ENCODE measurements at regions not wholly inside any gene's neighbourhood (a gene's known extent, or its start where the extent isn't known, plus 50 kb on each side); places are given as distances from the start of the nearest gene placed in this dataset.

GRCh38 chr17:5794881-5795506, 210.7 kb upstream of the NLRP1 start:
- Histone ChIP-seq H3K4me1 (no peaks in the 10 kb centered on the region), H3K4me3 (no peak overlapping the region), H3K9me3 (peaks cover 0 to 15% (median 0%) of the 10 kb centered on the region in 4 donors), H3K27me3 (no peaks in the 10 kb centered on the region), H3K36me3 (no peaks in the 10 kb centered on the region), H3K27ac (no peak overlapping the region)
- WGBS, 2 donors = 76 to 87% methylated on average over 6 of the region's 6 CpGs
- no peak for DNase-seq (ENCODE audit: low spot score in 2 of 2)
- TF ChIP-seq EP300 (IDR thresholded peaks at IDR 0.05) (no peak), POLR2A (IDR thresholded peaks at IDR 0.05) (no peak), CTCF (IDR thresholded peaks at IDR 0.05) (no peak)

DNA sequence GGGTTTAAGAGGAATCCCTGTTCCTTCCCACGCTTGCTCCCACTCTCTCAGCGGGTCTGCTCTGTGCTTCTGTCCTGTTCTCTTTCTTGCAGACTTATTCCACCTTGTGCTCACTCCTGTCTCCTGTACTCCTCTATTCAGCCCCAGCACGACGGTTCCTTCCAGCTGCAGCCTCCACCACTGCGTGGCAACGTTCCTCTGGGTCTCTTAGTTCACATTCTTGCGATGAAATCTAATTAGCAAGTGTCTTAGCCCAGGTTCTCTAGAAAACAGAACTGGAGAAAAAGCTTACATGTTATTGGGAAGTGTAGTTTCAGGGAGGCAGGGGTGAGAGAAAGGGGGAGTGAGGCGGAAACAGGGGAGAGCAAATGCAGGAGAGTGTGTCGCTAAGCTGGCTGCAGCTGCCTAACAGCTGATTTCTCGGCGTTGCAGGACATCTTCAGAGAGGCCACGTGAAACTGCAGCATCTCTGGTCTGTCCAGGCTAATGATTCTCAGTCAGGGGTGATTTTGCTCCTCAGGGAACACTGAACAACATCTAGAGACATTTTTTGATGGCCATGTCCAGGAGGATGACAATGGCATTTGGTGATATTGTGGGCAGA, 213.2 kb upstream of the NLRP1 start:
- DNase-seq (ENCODE audit: low spot score in 2 of 2) = no peak
- WGBS, 2 donors = 37 to 41% methylated on average over 12 of the region's 12 CpGs
- Histone ChIP-seq H3K27ac (no peak overlapping the region), H3K27me3 (no peaks in the 10 kb centered on the region), H3K36me3 (no peaks in the 10 kb centered on the region), H3K4me3 (no peak overlapping the region), H3K4me1 (no peaks in the 10 kb centered on the region), H3K9me3 (peaks cover 0 to 15% (median 0%) of the 10 kb centered on the region in 4 donors)
- TF ChIP-seq POLR2A (IDR thresholded peaks at IDR 0.05) (no peak), EP300 (IDR thresholded peaks at IDR 0.05) (no peak)

- Histone ChIP-seq H3K36me3 (no peaks in the 10 kb centered on the region), H3K4me3 (no peak overlapping the region), H3K4me1 (no peaks in the 10 kb centered on the region), H3K27ac (no peak overlapping the region), H3K9me3 (peaks cover 0 to 9% (median 0%) of the 10 kb centered on the region in 4 donors), H3K27me3 (no peaks in the 10 kb centered on the region)
- 53 to 68% methylated on average over 4 of the region's 4 CpGs for WGBS, 2 donors
- no peak for TF ChIP-seq POLR2A (IDR thresholded peaks at IDR 0.05)
- no peak for TF ChIP-seq CTCF (IDR thresholded peaks at IDR 0.05)
- TF ChIP-seq EP300 (IDR thresholded peaks at IDR 0.05) = no peak
- DNase-seq (ENCODE audit: low spot score in 2 of 2) = no peak
Observed at GRCh38 chr17:5798094-5798493, 213.8 kb upstream of the NLRP1 start.

GRCh38 chr17:5800131-5800530, 215.8 kb upstream of the NLRP1 start:
- peaks cover 0 to 8% (median 0%) of the 10 kb centered on the region in 4 donors for H3K9me3 ChIP-seq
- no peaks in the 10 kb centered on the region for H3K4me1 ChIP-seq
- DNase-seq (ENCODE audit: low spot score in 2 of 2) = no peak
- no peaks in the 10 kb centered on the region for H3K27me3 ChIP-seq
- WGBS, 2 donors = 62 to 71% methylated on average over 9 of the region's 9 CpGs
- H3K36me3 ChIP-seq = no peaks in the 10 kb centered on the region
- no peak for TF ChIP-seq POLR2A (IDR thresholded peaks at IDR 0.05)
- TF ChIP-seq CTCF (IDR thresholded peaks at IDR 0.05) = no peak
- TF ChIP-seq EP300 (IDR thresholded peaks at IDR 0.05) = no peak
- no peak overlapping the region for H3K27ac ChIP-seq
- H3K4me3 ChIP-seq = no peak overlapping the region

DNA sequence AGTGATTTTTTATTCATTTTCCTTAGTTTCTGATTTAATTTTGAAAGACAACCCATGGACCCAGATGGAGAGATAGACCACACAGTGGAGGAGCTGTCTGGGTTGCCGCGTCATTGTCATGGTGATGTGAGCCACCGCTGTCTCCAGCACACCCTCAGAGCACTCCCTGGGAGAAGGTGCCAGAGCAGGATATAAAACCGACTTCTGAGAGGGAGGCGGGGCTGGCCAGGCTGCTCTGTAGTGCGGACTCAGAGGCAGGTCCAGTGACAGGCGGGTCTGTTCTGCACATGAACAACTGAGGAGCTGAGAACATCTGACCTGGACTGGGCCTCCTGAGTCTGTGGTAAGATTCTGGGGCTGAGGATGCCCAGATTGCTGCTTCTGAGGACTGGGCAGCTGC, 216.3 kb upstream of the NLRP1 start:
- WGBS, 2 donors = 19 to 56% methylated on average over 7 of the region's 7 CpGs
- Histone ChIP-seq H3K36me3 (no peaks in the 10 kb centered on the region), H3K4me3 (no peak overlapping the region), H3K27me3 (no peaks in the 10 kb centered on the region), H3K27ac (no peak overlapping the region), H3K4me1 (no peaks in the 10 kb centered on the region), H3K9me3 (peaks cover 0 to 9% (median 0%) of the 10 kb centered on the region in 4 donors)
- DNase-seq (ENCODE audit: low spot score in 2 of 2) = no peak
- TF ChIP-seq POLR2A (IDR thresholded peaks at IDR 0.05) (no peak), EP300 (IDR thresholded peaks at IDR 0.05) (no peak), CTCF (IDR thresholded peaks at IDR 0.05) (no peak)

Measured in tibial nerve (tissue), 4 donors.